ENCODE measurements at regions not wholly inside any gene's neighbourhood (a gene's known extent, or its start where the extent isn't known, plus 50 kb on each side); places are given as distances from the start of the nearest gene placed in this dataset.

- DNase-seq, result no peak
These were observed 132.3 kb upstream of the RASGRP1 start for GRCh38 chr15:38696790-38697495.

GRCh38 chr15:38698254-38698653, 133.6 kb upstream of the RASGRP1 start:
- DNase-seq, result no peak

GRCh38 chr15:38699633-38700230, 135.1 kb upstream of the RASGRP1 start:
- peak; percentile 8 for DNase-seq

- no peak for DNase-seq
These were observed 136.5 kb upstream of the RASGRP1 start for GRCh38 chr15:38701149-38701548.

GRCh38 chr15:38702178-38702912, 137.7 kb upstream of the RASGRP1 start:
- no peak for DNase-seq

- peak; percentile 50 for DNase-seq
These were observed 141.0 kb upstream of the RASGRP1 start for GRCh38 chr15:38705436-38706219.

GRCh38 chr15:38706956-38707355, 142.3 kb upstream of the RASGRP1 start:
- no peak for DNase-seq

GRCh38 chr15:38707802-38708671, 143.4 kb upstream of the RASGRP1 start:
- DNase-seq, result no peak

GRCh38 chr15:38708672-38709180, 144.1 kb upstream of the RASGRP1 start:
- no peak for DNase-seq

- no peak for DNase-seq
These were observed 144.6 kb upstream of the RASGRP1 start for GRCh38 chr15:38709196-38709595.

GRCh38 chr15:38714309-38715072, 149.9 kb upstream of the RASGRP1 start:
- DNase-seq, result no peak

- no peak for DNase-seq
These were observed 156.4 kb upstream of the RASGRP1 start for GRCh38 chr15:38720893-38721567.

- DNase-seq, result no peak
These were observed 156.9 kb upstream of the RASGRP1 start for GRCh38 chr15:38721568-38721945.

- no peak for DNase-seq
These were observed 157.6 kb upstream of the RASGRP1 start for GRCh38 chr15:38722236-38722635.

- DNase-seq, result no peak
These were observed 160.2 kb upstream of the RASGRP1 start for GRCh38 chr15:38724827-38725226.

- no peak for DNase-seq
These were observed 161.6 kb upstream of the RASGRP1 start for GRCh38 chr15:38726187-38726586.

- no peak for DNase-seq
These were observed 168.7 kb upstream of the RASGRP1 start for GRCh38 chr15:38733331-38733730.

- DNase-seq, result no peak
These were observed 175.6 kb upstream of the RASGRP1 start for GRCh38 chr15:38740206-38740605.

- no peak for DNase-seq
These were observed 178.5 kb upstream of the RASGRP1 start for GRCh38 chr15:38743147-38743546.

GRCh38 chr15:38745126-38745525, 180.5 kb upstream of the RASGRP1 start:
- DNase-seq, result no peak

- DNase-seq, result no peak
These were observed 181.0 kb upstream of the RASGRP1 start for GRCh38 chr15:38745626-38746025.
